A549 (cell line): ENCODE measurements at regions not wholly inside any gene's neighbourhood (a gene's known extent, or its start where the extent isn't known, plus 50 kb on each side); places are given as distances from the start of the nearest gene placed in this dataset.

Source experiments
- ATAC-seq, 2 experiments: fragments of 200-7000 bp in 1 of 2; fragments of >200 bp in 1 of 2; cut with Nextera tagmentation in 1 of 2; cut with Tn5 transposase in 1 of 2; 3 replicates each; pipeline versions ENCODE4 v1.8.0 to v1.9.1; 2018 to 2020; ENCODE audit warnings: mild to moderate bottlenecking in 1 of 2, moderate library complexity in 1 of 2
- CTCF ChIA-PET: fragments of 300-600 bp; sonication (Branson Sonifier 250); formaldehyde crosslinking; extraction: SDS; loops from one replicate; lab custom pipeline; 2021; ENCODE audit warnings: antibody characterized with exemption, inconsistent platforms; lab: Yijun Ruan, JAX
- POLR2A ChIA-PET: fragments of 350-600 bp; formaldehyde crosslinking; extraction: SDS; loops from one replicate; lab custom pipeline; 2021; ENCODE audit warnings: antibody characterized with exemption, inconsistent platforms; lab: Yijun Ruan, JAX
- DNase-seq, 2 experiments: peaks; one replicate each; pipeline versions ENCODE4 v3.0.0 to v3.0.0-alpha.2; 2011 to 2016; ENCODE audit warnings: low read depth in 1 of 2, low spot score in 1 of 2
- FAIRE-seq: peaks from 2 replicates; lab custom pipeline; 2011; peaks lifted over from hg19 to GRCh38; lab: Jason Lieb, UNC
- H3K27ac ChIP-seq, 2 experiments: fragments of >200 bp; sonication (Bioruptor Twin); formaldehyde crosslinking; 3 replicates each; pipeline ENCODE4 v1.5.1; 2016 to 2017
- H3K4me1 ChIP-seq: fragments of >200 bp; sonication (Bioruptor Twin); formaldehyde crosslinking; 3 replicates; pipeline ENCODE4 v1.6.1; 2016
- H3K4me2 ChIP-seq: fragments of >200 bp; sonication (Bioruptor Twin); formaldehyde crosslinking; 3 replicates; pipeline ENCODE4 v1.6.1; 2016
- H3K4me3 ChIP-seq: fragments of >200 bp; sonication (Bioruptor Twin); formaldehyde crosslinking; 3 replicates; pipeline ENCODE4 v1.5.1; 2016
- H3K9me3 ChIP-seq: fragments of >200 bp; sonication (Bioruptor Twin); formaldehyde crosslinking; 3 replicates; pipeline ENCODE4 v1.6.1; 2016
- CBX2 ChIP-seq: fragments of 200-600 bp; sonication (generic); IDR thresholded peaks from 2 replicates; pipeline ENCODE4 v1.6.1; 2016; ENCODE audit warnings: low read depth, mild to moderate bottlenecking, borderline replicate concordance
- CBX8 ChIP-seq: fragments of 200-600 bp; sonication (generic); IDR thresholded peaks from 2 replicates; pipeline ENCODE4 v1.6.1; 2016
- CHD2 ChIP-seq: fragments of 150-350 bp; IDR thresholded peaks from 2 replicates; pipeline ENCODE4 v1.6.1; 2014; ENCODE audit warnings: low read length; ENCODE audit not compliant: partially characterized antibody
- E2F6 ChIP-seq: IDR thresholded peaks from 2 replicates; pipeline ENCODE4 v1.6.1; 2012; ENCODE audit warnings: low read depth, borderline replicate concordance
- EHF ChIP-seq: fragments of 250-450 bp; sonication (Bioruptor Pico); IDR thresholded peaks from 2 replicates; pipeline ENCODE4 v1.5.0; 2020; ENCODE audit warnings: mild to moderate bottlenecking
- ELK1 ChIP-seq: fragments of 150-350 bp; IDR thresholded peaks from 2 replicates; pipeline ENCODE4 v1.6.1; 2014; ENCODE audit warnings: low read depth, mild to moderate bottlenecking, low read length
- ESRRA ChIP-seq: fragments of 150-350 bp; IDR thresholded peaks from 2 replicates; pipeline ENCODE4 v1.6.1; 2014; ENCODE audit warnings: mild to moderate bottlenecking, low read length, borderline replicate concordance
- FOXS1 ChIP-seq: fragments of 250-450 bp; sonication (Bioruptor Pico); IDR thresholded peaks from 2 replicates; pipeline ENCODE4 v1.5.0; 2020; ENCODE audit warnings: mild to moderate bottlenecking, moderate library complexity
- GATA3 ChIP-seq: IDR thresholded peaks from 2 replicates; pipeline ENCODE4 v1.6.1; 2012; ENCODE audit warnings: borderline replicate concordance
- HDAC2 ChIP-seq: fragments of 200-600 bp; sonication (generic); IDR thresholded peaks from 2 replicates; pipeline ENCODE4 v1.6.1; 2016
- HEYL ChIP-seq: fragments of 250-450 bp; sonication (Bioruptor Pico); IDR thresholded peaks from 2 replicates; pipeline ENCODE4 v1.8.0; 2021; ENCODE audit warnings: mild to moderate bottlenecking, moderate library complexity
- KDM1A ChIP-seq: fragments of 200-600 bp; sonication (generic); IDR thresholded peaks from 2 replicates; pipeline ENCODE4 v1.6.1; 2016; ENCODE audit warnings: low read depth, mild to moderate bottlenecking
- KDM5A ChIP-seq: fragments of 200-600 bp; sonication (generic); IDR thresholded peaks from 2 replicates; pipeline ENCODE4 v1.6.1; 2016; ENCODE audit warnings: antibody characterized with exemption, mild to moderate bottlenecking
- MAFK ChIP-seq: fragments of 450-650 bp; IDR thresholded peaks from 2 replicates; pipeline ENCODE4 v1.6.1; 2014; ENCODE audit not compliant: partially characterized antibody
- MAX ChIP-seq: IDR thresholded peaks from 2 replicates; pipeline ENCODE4 v1.6.1; 2012
- NPAS2 ChIP-seq: fragments of 250-450 bp; sonication (Bioruptor Pico); IDR thresholded peaks from 2 replicates; pipeline ENCODE4 v1.8.0; 2022; ENCODE audit warnings: mild to moderate bottlenecking, moderate library complexity, borderline replicate concordance
- NR3C1 ChIP-seq: fragments of >200 bp; sonication (Bioruptor Twin); formaldehyde crosslinking; IDR thresholded peaks from 3 replicates; pipeline ENCODE4 v1.6.1; 2017
- RARB ChIP-seq: fragments of 250-450 bp; sonication (Bioruptor Pico); IDR thresholded peaks from 2 replicates; pipeline ENCODE4 v1.8.0; 2021; ENCODE audit warnings: mild to moderate bottlenecking, moderate library complexity
- REST ChIP-seq: fragments of 200-600 bp; sonication (generic); IDR thresholded peaks from 2 replicates; pipeline ENCODE4 v1.6.1; 2016; ENCODE audit warnings: antibody characterized with exemption, mild to moderate bottlenecking, moderate library complexity
- RNF2 ChIP-seq: fragments of 200-600 bp; sonication (generic); IDR thresholded peaks from 2 replicates; pipeline ENCODE4 v1.6.1; 2016; ENCODE audit warnings: low read depth, mild to moderate bottlenecking, antibody characterized with exemption, moderate library complexity, borderline replicate concordance
- TFCP2L1 ChIP-seq: fragments of 250-450 bp; sonication (Bioruptor Pico); IDR thresholded peaks from 2 replicates; pipeline ENCODE4 v1.5.0; 2021; ENCODE audit warnings: mild to moderate bottlenecking
- ZC3H11A ChIP-seq: fragments of 450-650 bp; IDR thresholded peaks from 2 replicates; pipeline ENCODE4 v1.6.1; 2014; ENCODE audit warnings: antibody characterized with exemption, mild to moderate bottlenecking
- ZNF302 ChIP-seq: fragments of 250-450 bp; sonication (Bioruptor Pico); IDR thresholded peaks from 2 replicates; pipeline ENCODE4 v1.9.0; 2021; ENCODE audit warnings: inconsistent platforms, mild to moderate bottlenecking, moderate library complexity
- ZSCAN20 ChIP-seq: fragments of 250-450 bp; sonication (Bioruptor Pico); IDR thresholded peaks from 2 replicates; pipeline ENCODE4 v1.8.0; 2022; ENCODE audit warnings: mild to moderate bottlenecking, moderate library complexity
- WGBS: methylation state at CpG from one replicate; pipeline ENCODE4 v1.1.6; 2017; ENCODE audit errors: missing lambda C conversion rate; 5-methylcytosine and 5-hydroxymethylcytosine counted together

GRCh38 chr14:86626530-86626929 lies 1096.6 kb downstream of the FLRT2 start:
- no peak overlapping the region for H3K4me3 ChIP-seq
- no peak overlapping the region for H3K4me2 ChIP-seq
- ChIA-PET POLR2A (no interaction called here), CTCF (no interaction called here)
- H3K27ac ChIP-seq = no peak overlapping the region
- no peaks in the 10 kb centered on the region for H3K4me1 ChIP-seq
- no peak for ATAC-seq
- H3K9me3 ChIP-seq = no peaks in the 10 kb centered on the region
- under 1% methylated on average over 3 of the region's 3 CpGs for WGBS
- TF ChIP-seq MAFK (no peak), ELK1 (no peak), KDM1A (no peak), E2F6 (no peak), CBX8 (no peak), RNF2 (no peak), RARB (CRISPR knock-in tag) (no peak), NR3C1 (no peak)
- DNase-seq = no peak
- FAIRE-seq = no peak

GRCh38 chr14:86625637-86626036 lies 1095.7 kb downstream of the FLRT2 start:
- ChIA-PET POLR2A (no interaction called here), CTCF (no interaction called here)
- H3K4me1 ChIP-seq = no peaks in the 10 kb centered on the region
- no peak overlapping the region for H3K27ac ChIP-seq
- no peak overlapping the region for H3K4me3 ChIP-seq
- FAIRE-seq (no peak), ATAC-seq (no peak), DNase-seq (no peak)
- no peak overlapping the region for H3K4me2 ChIP-seq
- no peaks in the 10 kb centered on the region for H3K9me3 ChIP-seq
- TF ChIP-seq FOXS1 (CRISPR knock-in tag) (no peak), NPAS2 (no peak), EHF (CRISPR knock-in tag) (no peak), CBX2 (no peak), CHD2 (no peak), KDM5A (no peak), MAX (no peak), CBX8 (no peak), RNF2 (no peak), REST (no peak), TFCP2L1 (CRISPR knock-in tag) (no peak), ZC3H11A (no peak)

- no peak for FAIRE-seq
- ChIA-PET POLR2A (no interaction called here), CTCF (no interaction called here)
- H3K9me3 ChIP-seq = peaks cover 2% of the 10 kb centered on the region; the same call in 1 of the 3 replicates
- H3K4me2 ChIP-seq = no peak overlapping the region
- H3K4me1 ChIP-seq = no peaks in the 10 kb centered on the region
- DNase-seq = no peak
- WGBS = 2% methylated on average over 2 of the region's 2 CpGs
- H3K27ac ChIP-seq = no peak overlapping the region
- no peak for ATAC-seq
- TF ChIP-seq TFCP2L1 (CRISPR knock-in tag) (no peak), GATA3 (no peak), ZSCAN20 (no peak), ESRRA (no peak), HEYL (CRISPR knock-in tag) (no peak), ZNF302 (CRISPR knock-in tag) (no peak), HDAC2 (no peak)
- no peak overlapping the region for H3K4me3 ChIP-seq
Measured at GRCh38 chr14:86619726-86620125, 1089.8 kb downstream of the FLRT2 start.
